Kidney capillary endothelial cell (primary cell): ENCODE measurements at regions not wholly inside any gene's neighbourhood (a gene's known extent, or its start where the extent isn't known, plus 50 kb on each side); places are given as distances from the start of the nearest gene placed in this dataset.

Experiments used
- DNase-seq: peaks from one replicate; pipeline ENCODE4 v3.0.0-alpha.2; 2018; ENCODE audit warnings: low spot score

GRCh38 chr2:9756692-9757250, 86.5 kb upstream of the TAF1B start:
- DNase-seq, result no peak

GRCh38 chr2:9757501-9758264, 85.6 kb upstream of the TAF1B start:
- DNase-seq, result peak; percentile 26

GRCh38 chr2:9758741-9759140, 84.5 kb upstream of the TAF1B start:
- DNase-seq, result no peak

GRCh38 chr2:9760069-9760901, 83.0 kb upstream of the TAF1B start:
- DNase-seq, result peak; percentile 52

GRCh38 chr2:9760902-9761228, 82.4 kb upstream of the TAF1B start:
- DNase-seq, result no peak

- no peak for DNase-seq
These were observed 81.7 kb upstream of the TAF1B start for GRCh38 chr2:9761577-9761976.

- DNase-seq, result no peak
These were observed 81.1 kb upstream of the TAF1B start for GRCh38 chr2:9762164-9762563.

- no peak for DNase-seq
These were observed 80.3 kb upstream of the TAF1B start for GRCh38 chr2:9762941-9763340.

- no peak for DNase-seq
These were observed 79.7 kb upstream of the TAF1B start for GRCh38 chr2:9763356-9764152.

- no peak for DNase-seq
These were observed 79.0 kb upstream of the TAF1B start for GRCh38 chr2:9764153-9764778.

GRCh38 chr2:9765611-9766531, 77.4 kb upstream of the TAF1B start:
- DNase-seq, result no peak

GRCh38 chr2:9767656-9768281, 75.5 kb upstream of the TAF1B start:
- DNase-seq, result no peak

- no peak for DNase-seq
These were observed 74.9 kb upstream of the TAF1B start for GRCh38 chr2:9768388-9768787.

GRCh38 chr2:9769171-9770005, 73.9 kb upstream of the TAF1B start:
- no peak for DNase-seq

GRCh38 chr2:9770006-9770307, 73.3 kb upstream of the TAF1B start:
- no peak for DNase-seq

GRCh38 chr2:9770308-9771100, 72.8 kb upstream of the TAF1B start:
- peak; percentile 54 for DNase-seq

- no peak for DNase-seq
These were observed 72.2 kb upstream of the TAF1B start for GRCh38 chr2:9771101-9771449.

GRCh38 chr2:9771481-9772017, 71.7 kb upstream of the TAF1B start:
- no peak for DNase-seq
